ENCODE measurements at regions not wholly inside any gene's neighbourhood (a gene's known extent, or its start where the extent isn't known, plus 50 kb on each side); places are given as distances from the start of the nearest gene placed in this dataset.
"Not testable (repeated sequence)": the region's sequence is repeated elsewhere in the genome, so short reads cannot be mapped to it uniquely, and the experiment has no call there.

- TF ChIP-seq EZH2 (IDR thresholded peaks at IDR 0.05; ENCODE audit: insufficient read depth, poor library complexity, severe bottlenecking); EZH2phosphoT487 (IDR thresholded peaks at IDR 0.05; ENCODE audit: insufficient read depth, low read depth): not testable (repeated sequence)
Measured at GRCh38 chr2:87524619-87525188, 223.2 kb upstream of the PLGLB2 start.
